IPS-NIHi7 (cell line): ENCODE measurements at regions not wholly inside any gene's neighbourhood (a gene's known extent, or its start where the extent isn't known, plus 50 kb on each side); places are given as distances from the start of the nearest gene placed in this dataset.

Experiments
- DNase-seq: peaks from one replicate; pipeline ENCODE4 v3.0.0; 2012; ENCODE audit warnings: mixed read lengths; ENCODE audit errors: extremely low spot score

- DNase-seq: peak; percentile 83
Measured at GRCh38 chr6:138692058-138692977, 81.3 kb upstream of the CCDC28A start.

- peak; percentile 92 for DNase-seq
Measured at GRCh38 chr6:138692978-138693909, 80.3 kb upstream of the CCDC28A start.

DNA sequence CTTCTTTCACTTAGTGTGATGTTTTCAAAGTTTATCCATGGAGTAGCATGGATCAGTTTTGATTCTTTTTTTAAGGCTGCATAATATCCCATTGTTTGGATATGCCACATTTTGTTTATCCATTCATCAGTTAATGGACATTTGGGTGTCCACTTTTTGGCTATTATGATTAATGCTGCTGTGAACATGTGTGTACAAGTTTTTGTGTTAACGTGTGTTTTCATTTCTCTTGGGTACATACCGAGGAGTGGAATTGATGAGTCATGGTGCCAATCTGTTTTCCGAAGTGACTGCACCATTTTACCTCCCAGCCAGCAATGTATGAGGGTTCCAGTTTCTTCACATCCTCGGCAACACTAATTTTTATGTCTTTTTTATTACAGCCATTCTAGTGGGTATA lies 78.4 kb upstream of the CCDC28A start:
- no peak for DNase-seq

GRCh38 chr6:138714493-138714892 lies 59.1 kb upstream of the CCDC28A start:
- no peak for DNase-seq

DNA sequence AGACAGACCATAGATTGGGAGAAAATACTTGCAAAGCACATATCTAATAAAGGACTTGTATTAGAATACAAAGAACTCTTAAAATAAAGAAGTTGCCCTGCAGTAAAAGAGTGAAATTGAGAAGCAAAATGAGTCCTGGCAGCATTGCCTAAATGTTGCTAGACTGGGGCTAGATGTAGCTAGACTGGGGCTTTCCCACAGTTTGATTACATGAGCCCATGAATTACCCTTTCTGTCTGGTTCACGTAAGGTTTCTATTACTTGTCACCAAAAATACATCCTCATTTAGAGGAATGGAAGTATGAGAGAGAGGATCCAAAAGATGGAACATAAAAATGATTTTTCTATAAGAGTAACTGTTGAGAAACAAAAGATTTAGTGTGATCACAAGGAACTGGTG lies 57.6 kb upstream of the CCDC28A start:
- DNase-seq: no peak

DNA sequence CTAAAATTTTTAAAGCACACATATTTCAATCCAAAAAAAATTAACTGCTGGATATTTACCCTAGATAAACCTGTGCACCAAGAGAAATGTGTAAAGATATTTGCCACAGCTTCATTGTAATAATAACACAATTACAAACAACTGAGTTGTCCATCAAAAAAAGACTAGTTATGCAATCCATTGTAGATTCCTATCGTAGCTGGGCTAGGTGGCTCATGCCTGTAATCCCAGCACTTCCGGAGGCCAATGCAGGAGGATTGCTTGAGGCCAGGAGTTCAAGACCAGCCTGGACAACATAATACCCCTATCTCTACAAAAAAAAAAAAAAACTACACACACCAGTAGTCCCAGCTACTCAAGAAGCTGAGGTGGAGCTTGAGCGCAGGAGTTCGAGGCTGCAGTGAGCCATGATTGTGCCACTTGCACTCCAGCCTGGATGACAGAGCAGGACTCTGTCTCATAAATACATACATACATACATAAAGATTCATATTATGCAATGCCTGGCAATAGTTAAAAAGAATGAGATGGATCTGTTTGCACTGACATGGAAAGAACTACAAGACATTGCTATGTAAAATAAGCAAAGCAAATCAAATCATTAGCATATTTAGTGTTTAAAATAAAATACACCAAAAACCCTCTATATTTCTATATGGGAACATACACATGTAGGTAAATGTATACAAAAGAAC lies 56.5 kb upstream of the CCDC28A start:
- no peak for DNase-seq

DNA sequence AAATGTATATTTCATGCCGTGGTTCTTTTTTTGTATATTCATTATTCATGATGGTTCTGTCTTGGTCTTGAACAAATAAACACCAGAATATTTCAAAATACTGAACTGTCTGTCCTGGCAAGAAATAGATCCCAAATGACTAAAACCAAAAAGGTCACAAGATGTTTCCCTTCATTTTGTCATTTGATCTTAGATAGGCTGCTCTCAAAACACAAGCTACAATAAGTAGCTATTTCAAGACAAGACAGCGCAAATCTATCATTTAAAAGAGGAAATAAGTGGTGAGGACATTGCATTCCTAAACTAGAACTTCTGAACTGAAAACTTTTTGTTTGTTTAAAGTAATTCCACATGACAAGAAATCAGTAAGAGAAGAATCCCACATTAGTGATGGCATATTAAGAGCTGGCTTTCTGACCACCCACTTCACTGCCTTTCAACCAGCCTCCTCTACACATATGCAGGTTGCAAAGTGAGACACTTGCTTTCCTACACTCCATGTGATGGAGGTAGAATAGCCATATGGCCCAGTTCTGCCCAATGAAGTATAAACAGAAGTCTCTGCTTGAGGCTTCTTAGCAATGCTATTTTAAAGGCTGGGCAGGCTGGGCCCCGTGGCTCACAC lies 54.4 kb upstream of the CCDC28A start:
- no peak for DNase-seq

- no peak for DNase-seq
Measured at GRCh38 chr6:138719744-138720143, 53.8 kb upstream of the CCDC28A start.

DNA sequence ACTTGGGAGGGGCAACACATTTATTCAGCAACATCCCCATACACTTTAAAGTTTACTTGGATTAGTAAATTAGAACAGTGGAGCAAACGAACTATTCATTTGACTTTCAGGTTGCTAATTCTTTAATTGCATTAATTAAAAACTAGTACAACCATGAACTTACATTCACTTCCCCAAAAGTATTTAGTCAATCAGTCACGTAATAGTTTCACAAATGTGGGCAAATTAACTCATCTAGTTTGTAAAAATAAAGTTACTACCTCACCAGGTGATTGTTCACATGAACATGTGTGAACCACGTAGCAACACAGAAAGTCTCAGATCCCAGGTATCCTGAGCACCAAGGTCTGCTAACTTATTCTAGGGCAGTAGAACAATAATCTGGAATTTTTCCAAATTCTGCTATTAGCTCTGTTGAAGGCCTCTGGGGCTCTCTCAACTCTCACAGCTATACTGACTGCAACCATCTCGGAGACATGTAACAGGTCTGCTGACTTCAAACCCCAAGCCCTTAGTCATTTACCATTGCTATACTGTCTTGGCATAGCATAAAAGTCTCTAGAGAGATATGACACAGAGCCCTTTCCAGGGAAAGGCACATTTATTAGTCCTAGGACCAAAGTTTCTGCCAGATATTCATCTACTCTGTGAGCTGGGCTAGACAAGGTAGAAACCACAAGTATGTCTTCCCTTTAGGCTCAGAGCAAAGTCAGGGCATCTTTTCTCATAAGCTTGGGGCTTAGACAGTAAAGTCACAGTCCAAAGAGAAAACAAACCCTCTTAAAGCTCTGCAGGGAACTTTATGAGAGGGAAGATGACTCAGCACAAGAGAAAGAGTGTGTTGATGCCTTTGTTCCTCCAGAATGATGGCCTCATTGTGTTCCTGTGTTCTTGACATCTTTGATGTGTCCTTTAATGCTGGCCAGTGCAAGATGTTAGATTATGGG lies 50.9 kb upstream of the CCDC28A start:
- DNase-seq: no peak
